MM.1S (cell line): ENCODE measurements at regions not wholly inside any gene's neighbourhood (a gene's known extent, or its start where the extent isn't known, plus 50 kb on each side); places are given as distances from the start of the nearest gene placed in this dataset.

Source experiments
- DNase-seq: peaks from one replicate; pipeline ENCODE4 v3.0.0-alpha.2; 2015
- H2AFZ ChIP-seq: fragments of 300-600 bp; sonication (generic); 2 replicates; pipeline ENCODE4 v1.6.0; 2016; ENCODE audit warnings: antibody characterized with exemption, low read length
- H3F3A ChIP-seq: fragments of 300-600 bp; sonication (generic); 2 replicates; pipeline ENCODE4 v1.6.1; 2016; ENCODE audit warnings: mild to moderate bottlenecking, antibody characterized with exemption, low read length, moderate library complexity, mixed read lengths; ENCODE audit not compliant: insufficient read depth
- H3K27ac ChIP-seq: fragments of 300-600 bp; sonication (generic); 2 replicates; pipeline ENCODE4 v1.5.1; 2016; ENCODE audit warnings: mild to moderate bottlenecking, low read length
- H3K27me3 ChIP-seq: fragments of 300-600 bp; sonication (generic); replicated peaks from 2 replicates; pipeline ENCODE4 v1.6.0; 2016; ENCODE audit warnings: low read length; ENCODE audit not compliant: insufficient read depth
- H3K36me3 ChIP-seq: fragments of 300-600 bp; sonication (generic); replicated peaks from 2 replicates; pipeline ENCODE4 v1.6.1; 2016; ENCODE audit warnings: mild to moderate bottlenecking, low read length, mixed read lengths; ENCODE audit not compliant: insufficient read depth
- H3K4me1 ChIP-seq: fragments of 300-600 bp; sonication (generic); 2 replicates; pipeline ENCODE4 v1.6.1; 2016; ENCODE audit warnings: low read length, mixed read lengths
- H3K4me2 ChIP-seq: fragments of 300-600 bp; sonication (generic); 2 replicates; pipeline ENCODE4 v1.6.0; 2016; ENCODE audit warnings: low read depth, low read length
- H3K4me3 ChIP-seq: fragments of 300-600 bp; sonication (generic); 2 replicates; pipeline ENCODE4 v1.5.1; 2016; ENCODE audit warnings: low read length, mixed read lengths
- H3K79me2 ChIP-seq: fragments of 300-600 bp; sonication (generic); 2 replicates; pipeline ENCODE4 v1.6.1; 2016; ENCODE audit warnings: mixed run types, low read length, mixed read lengths
- H3K9ac ChIP-seq: fragments of 300-600 bp; sonication (generic); 2 replicates; pipeline ENCODE4 v1.6.1; 2016; ENCODE audit warnings: low read length, mixed read lengths
- H3K9me2 ChIP-seq: fragments of 300-600 bp; sonication (generic); replicated peaks from 2 replicates; pipeline ENCODE4 v1.6.1; 2016; ENCODE audit warnings: mild to moderate bottlenecking, low read length, mixed read lengths; ENCODE audit not compliant: insufficient read depth
- H3K9me3 ChIP-seq: fragments of 300-600 bp; sonication (generic); replicated peaks from 2 replicates; pipeline ENCODE4 v1.6.1; 2016; ENCODE audit warnings: mild to moderate bottlenecking, low read length, mixed read lengths; ENCODE audit not compliant: insufficient read depth
- H4K20me1 ChIP-seq: fragments of 300-600 bp; sonication (generic); 2 replicates; pipeline ENCODE4 v1.6.1; 2016; ENCODE audit warnings: mild to moderate bottlenecking, low read length, moderate library complexity, mixed read lengths; ENCODE audit not compliant: insufficient read depth
- EZH2 ChIP-seq: fragments of 300-600 bp; sonication (generic); optimal IDR thresholded peaks from 2 replicates; pipeline ENCODE3; 2017; ENCODE audit warnings: low read depth, mild to moderate bottlenecking, antibody characterized with exemption, low read length, mixed read lengths
- EZH2phosphoT487 ChIP-seq: fragments of 300-600 bp; sonication (generic); IDR thresholded peaks from 2 replicates; pipeline ENCODE4 v1.6.1; 2018; ENCODE audit warnings: antibody characterized with exemption, low read length
- TF ChIP-seq, protein P1 (sequence below): fragments of 300-600 bp; sonication (generic); IDR thresholded peaks from 2 replicates; pipeline ENCODE4 v1.5.1; 2016; ENCODE audit warnings: antibody characterized with exemption, low read length, mixed read lengths

DNA sequence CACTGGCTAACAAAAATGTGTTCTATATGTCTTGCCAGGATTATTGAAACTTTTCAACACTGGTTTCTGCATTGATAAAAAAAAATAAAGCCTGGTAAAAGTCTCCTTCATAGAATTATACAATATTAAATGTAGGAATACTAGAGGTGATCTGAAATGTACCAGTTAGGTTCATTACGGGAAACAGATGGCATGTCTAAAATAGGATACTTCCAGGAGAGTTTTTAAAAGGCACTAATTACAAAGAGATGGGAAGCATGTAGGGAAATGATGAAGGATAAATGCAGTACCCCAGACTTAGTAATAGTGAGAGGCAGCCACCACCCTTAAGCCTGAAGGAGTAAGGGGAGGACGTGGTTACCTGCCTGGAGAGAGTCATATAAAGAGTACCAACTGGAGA lies 107.0 kb upstream of the NPSR1 start:
- Histone ChIP-seq H3K79me2 (no peaks in the 10 kb centered on the region), H3K9me2 (no peaks in the 10 kb centered on the region), H3K4me3 (no peak overlapping the region), H3K9me3 (no peaks in the 10 kb centered on the region), H3K27ac (no peak overlapping the region), H3K4me1 (no peaks in the 10 kb centered on the region), H3F3A (no peaks in the 10 kb centered on the region), H3K27me3 (no peaks in the 10 kb centered on the region), H3K36me3 (no peaks in the 10 kb centered on the region), H2AFZ (no peak overlapping the region), H3K9ac (no peak overlapping the region), H4K20me1 (no peaks in the 10 kb centered on the region), H3K4me2 (no peak overlapping the region)
- TF ChIP-seq EZH2phosphoT487, result no peak
- no peak for TF ChIP-seq EZH2
- TF ChIP-seq, protein P1, sequence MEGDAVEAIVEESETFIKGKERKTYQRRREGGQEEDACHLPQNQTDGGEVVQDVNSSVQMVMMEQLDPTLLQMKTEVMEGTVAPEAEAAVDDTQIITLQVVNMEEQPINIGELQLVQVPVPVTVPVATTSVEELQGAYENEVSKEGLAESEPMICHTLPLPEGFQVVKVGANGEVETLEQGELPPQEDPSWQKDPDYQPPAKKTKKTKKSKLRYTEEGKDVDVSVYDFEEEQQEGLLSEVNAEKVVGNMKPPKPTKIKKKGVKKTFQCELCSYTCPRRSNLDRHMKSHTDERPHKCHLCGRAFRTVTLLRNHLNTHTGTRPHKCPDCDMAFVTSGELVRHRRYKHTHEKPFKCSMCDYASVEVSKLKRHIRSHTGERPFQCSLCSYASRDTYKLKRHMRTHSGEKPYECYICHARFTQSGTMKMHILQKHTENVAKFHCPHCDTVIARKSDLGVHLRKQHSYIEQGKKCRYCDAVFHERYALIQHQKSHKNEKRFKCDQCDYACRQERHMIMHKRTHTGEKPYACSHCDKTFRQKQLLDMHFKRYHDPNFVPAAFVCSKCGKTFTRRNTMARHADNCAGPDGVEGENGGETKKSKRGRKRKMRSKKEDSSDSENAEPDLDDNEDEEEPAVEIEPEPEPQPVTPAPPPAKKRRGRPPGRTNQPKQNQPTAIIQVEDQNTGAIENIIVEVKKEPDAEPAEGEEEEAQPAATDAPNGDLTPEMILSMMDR, result no peak
- no peak for DNase-seq

DNA sequence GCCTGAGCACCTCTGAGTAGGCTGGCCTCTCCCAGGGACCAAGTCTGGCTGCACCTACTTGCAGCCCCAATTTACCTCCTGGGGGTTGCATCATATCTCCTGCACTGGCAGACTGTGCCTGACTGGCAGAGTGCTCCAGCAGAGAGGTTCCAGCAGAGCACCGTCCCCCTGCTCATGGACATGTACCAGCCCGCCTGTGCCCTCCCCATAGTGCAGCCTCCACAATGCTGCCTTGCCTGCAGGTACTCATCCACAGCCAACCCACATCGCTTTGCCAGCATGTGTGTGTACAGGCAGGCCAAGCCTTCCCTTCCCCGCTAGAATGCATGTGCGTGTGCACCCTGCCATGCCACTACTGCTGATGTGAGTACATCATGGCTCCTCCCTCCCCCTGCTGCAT lies 105.5 kb upstream of the NPSR1 start:
- no peaks in the 10 kb centered on the region for H3K9me2 ChIP-seq
- no peaks in the 10 kb centered on the region for H3K79me2 ChIP-seq
- no peak overlapping the region for H3K4me3 ChIP-seq
- no peak overlapping the region for H3K27ac ChIP-seq
- no peaks in the 10 kb centered on the region for H3K36me3 ChIP-seq
- TF ChIP-seq EZH2phosphoT487 (no peak), EZH2 (no peak)
- TF ChIP-seq, protein P1, result no peak
- DNase-seq, result no peak
- H2AFZ ChIP-seq, result no peak overlapping the region
- no peaks in the 10 kb centered on the region for H3K27me3 ChIP-seq
- H3F3A ChIP-seq, result no peaks in the 10 kb centered on the region
- H3K4me2 ChIP-seq, result no peak overlapping the region
- H3K4me1 ChIP-seq, result no peaks in the 10 kb centered on the region
- H4K20me1 ChIP-seq, result no peaks in the 10 kb centered on the region
- no peaks in the 10 kb centered on the region for H3K9me3 ChIP-seq
- H3K9ac ChIP-seq, result no peak overlapping the region

DNA sequence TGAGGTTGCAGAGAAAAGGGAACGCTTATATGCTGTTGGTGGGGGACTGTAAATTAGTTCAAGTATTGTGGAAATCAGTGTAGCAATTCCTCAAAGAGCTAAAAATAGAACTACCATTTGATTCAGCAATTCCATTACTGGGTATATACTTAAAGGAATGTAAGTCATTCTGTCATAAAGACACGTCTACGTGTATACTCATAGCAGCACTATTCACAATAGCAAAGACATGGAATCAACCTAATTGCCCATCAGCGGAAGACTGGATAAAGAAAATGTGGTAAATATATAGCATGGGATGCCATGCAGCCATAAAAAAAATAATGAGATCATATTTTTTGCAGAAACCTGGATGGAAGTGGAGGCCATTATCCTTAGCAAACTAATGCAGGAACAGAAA lies 100.0 kb upstream of the NPSR1 start:
- DNase-seq, result no peak
- H3K9ac ChIP-seq, result no peak overlapping the region
- H4K20me1 ChIP-seq, result no peaks in the 10 kb centered on the region
- H3K4me1 ChIP-seq, result no peaks in the 10 kb centered on the region
- no peak overlapping the region for H2AFZ ChIP-seq
- no peaks in the 10 kb centered on the region for H3K27me3 ChIP-seq
- H3K4me2 ChIP-seq, result no peak overlapping the region
- no peak overlapping the region for H3K4me3 ChIP-seq
- TF ChIP-seq, protein P1, result no peak
- no peak for TF ChIP-seq EZH2phosphoT487
- no peak for TF ChIP-seq EZH2
- no peak overlapping the region for H3K27ac ChIP-seq
- H3K9me2 ChIP-seq, result no peaks in the 10 kb centered on the region
- no peaks in the 10 kb centered on the region for H3K9me3 ChIP-seq
- H3K36me3 ChIP-seq, result no peaks in the 10 kb centered on the region
- no peaks in the 10 kb centered on the region for H3F3A ChIP-seq
- no peaks in the 10 kb centered on the region for H3K79me2 ChIP-seq
